DND-41 (cell line): ENCODE measurements at regions not wholly inside any gene's neighbourhood (a gene's known extent, or its start where the extent isn't known, plus 50 kb on each side); places are given as distances from the start of the nearest gene placed in this dataset.

Source experiments
- CTCF ChIP-seq: IDR thresholded peaks from 2 replicates; pipeline ENCODE4 v1.5.1; 2012; ENCODE audit warnings: borderline replicate concordance, low read length, moderate library complexity, mild to moderate bottlenecking; ENCODE audit not compliant: poor library complexity, severe bottlenecking; ENCODE audit errors: extremely low read depth
- EZH2 ChIP-seq: IDR thresholded peaks from 3 replicates; pipeline ENCODE4 v1.6.1; 2012; ENCODE audit warnings: borderline replicate concordance, low read depth, mild to moderate bottlenecking, moderate library complexity, low read length, inconsistent platforms; ENCODE audit not compliant: severe bottlenecking

GRCh38 chr2:187775651-187776050 is 221.4 kb upstream of the TFPI start:
- TF ChIP-seq CTCF: no peak
- no peak for TF ChIP-seq EZH2
